GM12891 (cell line): ENCODE measurements at regions not wholly inside any gene's neighbourhood (a gene's known extent, or its start where the extent isn't known, plus 50 kb on each side); places are given as distances from the start of the nearest gene placed in this dataset.

Experiments used
- POLR2A ChIP-seq: IDR thresholded peaks from 2 replicates; pipeline ENCODE4 v1.6.1; 2011; ENCODE audit warnings: low read depth, low read length, control low read depth
- POLR2AphosphoS5 ChIP-seq: IDR thresholded peaks from 2 replicates; pipeline ENCODE4 v1.6.1; 2011; ENCODE audit warnings: low read depth, low read length, control low read depth
- TAF1 ChIP-seq: IDR thresholded peaks from 2 replicates; pipeline ENCODE4 v1.6.1; 2011; ENCODE audit warnings: low read depth, low read length, control low read depth

DNA sequence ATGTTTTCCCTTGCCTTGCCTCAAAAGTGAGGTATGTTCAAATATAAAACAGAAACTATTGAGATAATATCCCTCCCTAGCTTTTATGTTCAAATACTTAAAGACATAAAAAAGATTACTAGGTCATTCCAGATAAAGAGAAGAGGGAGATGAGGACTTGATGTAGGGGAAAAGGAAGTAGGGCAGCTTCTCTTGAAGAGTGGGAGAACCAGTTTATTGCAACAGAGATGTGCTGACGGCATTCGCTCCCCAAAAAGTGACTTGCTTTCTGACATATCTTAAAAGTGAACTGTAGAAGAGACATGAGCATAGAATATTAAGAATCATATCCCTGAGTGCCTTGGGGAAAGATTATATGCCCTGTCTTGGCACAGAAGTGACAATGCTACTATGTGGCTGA, 330.2 kb upstream of the NREP start:
- TF ChIP-seq POLR2A (no peak), POLR2AphosphoS5 (no peak), TAF1 (no peak)
